DMS153 (cell line): ENCODE measurements at regions not wholly inside any gene's neighbourhood (a gene's known extent, or its start where the extent isn't known, plus 50 kb on each side); places are given as distances from the start of the nearest gene placed in this dataset.

Experiments used
- DNase-seq: peaks from one replicate; lab custom pipeline; 2025; lab: John Stamatoyannopoulos, UW

DNA sequence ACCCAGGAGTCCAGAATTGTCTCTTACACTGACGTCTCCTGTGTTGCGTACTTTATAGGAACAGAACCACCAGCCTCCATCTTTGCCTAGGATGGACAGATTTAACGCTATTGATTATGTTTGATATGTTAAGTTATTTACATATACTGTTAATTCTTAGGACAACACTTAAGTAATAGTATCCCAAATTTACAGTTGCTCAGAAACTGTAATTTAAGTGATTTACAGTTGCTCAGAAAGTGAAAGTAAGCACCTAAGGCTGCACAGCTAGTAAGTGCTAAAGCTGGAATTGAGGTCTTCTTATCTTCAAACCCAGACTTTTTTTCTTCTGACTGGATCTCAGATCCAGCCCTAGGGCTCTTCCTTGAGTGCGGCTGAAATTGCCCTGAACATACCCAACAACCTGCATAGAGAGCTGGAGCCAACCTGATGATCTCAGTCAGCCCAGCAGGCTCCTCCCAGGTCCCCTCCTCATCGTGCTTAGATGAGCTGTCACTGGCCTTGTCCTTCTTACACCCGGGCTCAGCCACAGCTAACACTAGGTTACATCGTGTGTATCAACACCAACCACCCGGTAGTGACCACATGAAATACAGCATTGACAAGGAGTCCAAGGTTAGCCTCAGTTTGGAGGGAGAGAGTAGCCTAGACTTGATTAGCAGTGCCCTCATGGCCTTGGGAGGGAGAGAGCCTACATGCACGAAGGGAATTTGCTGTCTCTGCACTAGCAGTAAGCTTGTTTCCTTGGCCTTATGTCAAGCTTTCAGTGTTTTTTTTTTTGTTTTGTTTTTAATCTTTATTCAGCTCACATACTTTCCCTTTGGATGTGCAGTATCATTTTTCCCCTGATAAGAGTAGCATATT, 111.1 kb upstream of the ARHGAP5 start:
- no peak for DNase-seq

DNA sequence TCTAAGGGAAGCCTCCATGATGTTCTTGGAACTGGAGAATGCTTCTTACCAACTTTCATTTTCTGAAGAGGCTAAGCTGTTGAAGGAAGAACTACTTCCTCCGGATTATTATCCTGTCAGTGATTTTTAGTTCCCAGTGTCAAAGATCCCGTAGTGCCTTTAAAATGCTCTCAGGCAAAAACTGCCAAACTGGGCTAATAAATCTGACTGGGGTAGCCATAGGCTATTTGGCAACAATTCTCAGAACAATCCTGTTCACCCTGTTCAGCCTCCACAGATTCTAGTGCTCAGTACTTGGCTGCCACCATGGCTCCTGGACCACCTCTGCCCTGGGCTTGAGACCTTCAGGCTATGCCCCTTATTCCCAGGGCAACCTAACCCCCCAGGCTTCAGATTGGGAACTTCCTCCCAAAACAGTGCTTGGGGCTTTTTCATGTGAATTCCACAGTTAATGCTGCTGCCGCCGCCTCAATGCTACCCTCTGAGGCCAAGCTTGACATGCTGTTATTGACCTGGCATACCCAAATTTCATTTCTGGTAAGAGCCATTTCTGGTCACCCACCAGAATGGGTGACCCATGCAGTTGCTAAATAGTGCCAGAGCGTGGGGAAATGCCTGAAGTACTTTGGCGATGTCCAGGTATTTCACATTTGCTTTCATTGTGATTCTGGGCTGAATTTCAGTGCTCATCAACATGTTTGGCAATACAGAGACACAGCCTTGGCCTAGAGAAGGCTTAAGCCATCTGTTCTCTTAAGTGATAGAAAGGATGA, 110.0 kb upstream of the ARHGAP5 start:
- no peak for DNase-seq

DNA sequence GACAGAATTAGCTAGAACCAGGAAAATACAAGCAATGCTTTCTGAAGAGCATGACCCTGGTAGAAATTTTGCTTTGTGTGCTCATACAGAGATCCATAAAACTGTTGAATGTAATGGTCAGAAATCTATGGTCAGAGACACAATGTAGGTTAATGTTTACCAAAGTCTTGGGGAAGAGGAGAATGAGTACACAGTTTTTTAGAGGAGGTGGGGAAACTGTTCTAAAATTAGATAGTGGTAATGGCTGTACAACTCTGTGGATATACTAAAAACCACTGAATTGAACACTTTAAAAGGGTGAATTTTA, 109.5 kb upstream of the ARHGAP5 start:
- no peak for DNase-seq

DNA sequence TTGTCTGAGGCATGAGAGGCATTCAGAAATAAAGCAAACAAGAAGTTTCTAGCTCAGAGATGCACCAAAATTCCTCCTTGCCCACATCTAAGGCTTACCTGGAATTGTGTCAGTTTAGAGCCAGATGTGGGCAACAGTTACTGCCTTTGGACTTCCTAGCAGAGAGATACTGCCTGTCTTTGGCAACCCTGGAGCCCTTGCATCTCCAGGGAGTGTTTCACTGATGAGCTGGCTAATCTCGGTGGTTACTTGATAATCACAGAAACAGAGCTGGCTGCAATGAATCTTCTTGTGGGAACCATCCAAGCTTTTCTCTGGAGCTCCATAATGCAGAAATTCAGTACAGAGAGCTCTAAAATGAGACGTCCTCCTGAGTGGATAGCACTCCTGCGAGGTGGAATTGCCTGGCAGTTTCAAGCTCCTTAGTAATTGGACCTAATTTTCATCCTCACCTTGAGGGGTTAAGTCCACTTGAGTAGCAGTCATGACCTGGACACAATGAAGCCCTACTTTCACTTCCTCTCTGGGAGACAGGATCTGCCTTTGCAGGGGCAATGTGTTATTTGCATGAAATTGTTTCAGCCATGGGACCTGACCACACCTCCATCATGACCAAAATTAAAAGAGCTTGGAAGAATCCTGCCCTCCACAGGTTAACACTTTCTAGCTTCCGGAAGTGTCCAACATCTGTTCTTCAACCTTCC, 108.8 kb upstream of the ARHGAP5 start:
- DNase-seq, result no peak

DNA sequence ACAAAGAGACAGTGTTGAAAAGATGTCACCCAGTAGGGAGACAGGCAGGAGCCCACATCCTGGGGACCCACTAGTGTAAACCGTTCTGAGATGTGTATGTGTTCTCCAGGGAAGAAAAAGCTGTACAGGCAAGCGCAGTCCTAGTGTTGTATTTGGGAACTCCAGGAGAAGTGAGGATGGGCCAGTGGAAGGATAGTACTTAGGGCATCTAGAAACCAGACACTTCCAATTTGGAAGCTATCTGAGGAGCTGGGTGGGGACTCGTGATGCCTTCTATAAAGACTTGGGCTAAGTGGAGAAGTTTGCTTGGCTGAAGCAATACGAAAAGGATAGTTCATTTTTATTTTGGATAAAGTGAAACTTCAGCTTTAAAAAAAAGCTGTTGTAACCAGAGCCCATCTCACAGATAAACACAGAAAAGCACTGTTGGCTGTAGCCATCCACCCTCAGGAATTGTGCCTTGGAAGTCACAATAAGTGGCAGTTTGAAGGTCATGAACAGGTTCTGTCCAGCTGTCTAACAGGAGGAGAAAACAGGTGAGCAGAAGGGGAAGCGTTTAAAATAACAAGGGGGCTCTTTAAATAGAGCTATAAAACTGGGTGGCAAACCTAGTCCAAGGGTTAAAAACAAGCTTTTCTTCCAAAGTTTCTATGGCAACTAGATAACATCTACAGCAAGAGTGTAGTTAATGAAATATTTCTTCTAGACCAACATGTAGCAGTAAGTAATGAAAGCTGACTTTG, 108.0 kb upstream of the ARHGAP5 start:
- no peak for DNase-seq

DNA sequence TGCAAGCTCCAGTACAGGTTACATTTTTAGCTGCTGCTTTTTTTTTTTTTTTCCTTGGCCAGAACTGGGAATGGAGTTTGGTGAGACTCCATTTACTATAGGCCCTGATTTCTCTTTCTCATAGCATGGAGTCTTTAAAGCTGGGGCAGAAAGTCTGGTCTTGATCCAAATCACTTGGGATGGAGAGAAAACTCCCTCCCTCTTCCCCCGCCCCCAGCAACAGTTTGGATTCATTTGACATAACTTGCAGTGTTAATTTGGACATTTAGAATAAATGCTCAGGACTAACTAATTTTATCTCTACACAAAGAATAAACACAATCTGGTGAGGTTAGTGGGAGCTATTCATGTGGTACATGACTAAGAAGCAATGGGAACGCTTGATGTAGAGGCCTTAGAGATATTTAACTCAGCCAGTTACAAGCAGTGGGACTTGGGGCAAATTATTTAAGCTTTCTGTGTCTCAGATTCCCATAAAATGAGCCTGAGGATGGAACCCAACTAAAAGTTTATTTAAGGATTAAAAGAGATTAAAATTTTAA, 107.3 kb upstream of the ARHGAP5 start:
- no peak for DNase-seq

DNA sequence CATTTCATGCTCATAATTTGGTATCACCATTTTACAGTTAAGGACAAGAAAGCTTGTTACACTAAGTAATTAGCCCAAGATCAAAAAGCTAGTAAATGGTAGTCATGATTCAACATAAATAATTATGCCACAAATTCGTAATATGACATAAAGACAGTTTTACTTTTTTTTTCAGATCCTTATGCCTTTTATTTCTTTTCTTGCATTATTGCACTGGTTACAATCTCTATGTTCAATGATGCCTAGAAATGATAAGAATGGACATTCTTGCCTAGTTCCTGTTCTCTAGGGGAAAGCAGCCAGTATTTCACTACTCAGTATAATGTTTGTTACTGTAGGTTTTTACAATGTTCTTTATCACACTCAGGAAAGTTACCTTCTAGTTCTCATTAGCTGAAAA, 106.4 kb upstream of the ARHGAP5 start:
- DNase-seq, result no peak

DNA sequence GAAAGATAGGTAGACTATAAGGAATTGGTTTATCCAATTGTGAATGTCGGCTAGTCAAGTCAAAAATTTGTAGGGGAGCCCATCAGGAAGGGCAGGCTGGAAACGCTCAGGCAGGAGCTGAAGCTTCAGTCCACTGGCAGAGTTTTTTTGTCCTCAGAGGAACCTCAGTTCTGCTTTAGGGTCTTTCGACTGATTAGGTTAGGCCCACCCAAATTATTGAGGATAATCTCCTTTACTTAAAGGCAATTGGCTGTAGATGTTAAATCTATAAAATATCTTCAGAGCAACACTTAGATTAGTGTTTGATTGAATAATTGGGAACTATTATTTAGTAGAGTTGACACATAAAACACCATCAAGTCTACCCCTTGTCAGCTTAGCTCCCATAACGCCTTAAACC, 105.5 kb upstream of the ARHGAP5 start:
- no peak for DNase-seq

DNA sequence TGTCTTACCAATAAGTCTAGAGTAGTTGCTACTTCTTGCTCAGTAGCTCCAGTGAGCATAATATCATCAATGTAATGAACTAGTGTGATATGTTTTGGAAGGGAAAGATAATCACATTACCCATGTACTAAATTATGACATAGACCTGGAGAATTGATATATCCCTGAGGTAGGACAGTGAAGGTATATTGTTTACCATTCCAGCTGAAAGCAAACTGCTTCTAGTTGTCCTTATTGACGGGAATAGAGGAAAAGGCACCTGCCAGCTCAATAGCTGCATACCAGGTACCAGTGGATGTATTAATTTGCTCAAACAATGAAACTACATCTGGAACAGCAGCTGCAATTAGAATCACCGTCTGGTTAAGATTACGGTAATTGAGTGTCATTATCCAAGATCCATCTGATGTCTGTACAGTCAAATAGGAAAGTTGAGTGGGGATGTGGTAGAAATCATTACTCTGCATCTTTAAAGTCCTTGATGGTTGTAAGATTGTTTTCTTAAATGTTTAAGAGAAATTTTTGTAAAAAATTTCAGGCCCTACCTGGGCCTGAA, 100.0 kb upstream of the ARHGAP5 start:
- DNase-seq, result no peak

DNA sequence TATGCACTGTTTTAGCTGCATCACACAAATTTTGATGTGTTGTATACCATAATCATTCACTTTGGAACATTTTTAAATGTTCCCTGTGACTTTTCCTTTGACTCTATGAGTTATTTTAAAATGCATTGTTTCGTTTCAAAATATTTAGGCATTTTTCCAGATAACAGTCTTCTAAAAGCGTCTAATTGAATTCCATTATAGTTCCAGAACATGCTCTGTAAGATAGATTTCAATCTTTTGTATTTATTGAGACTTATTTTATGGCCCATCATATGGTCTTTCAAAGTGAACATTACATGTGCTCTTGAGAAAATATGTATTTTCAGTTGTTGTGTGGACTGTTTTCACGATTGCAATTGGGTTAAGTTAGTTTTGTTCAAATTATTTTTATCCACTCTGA, 98.7 kb upstream of the ARHGAP5 start:
- no peak for DNase-seq

DNA sequence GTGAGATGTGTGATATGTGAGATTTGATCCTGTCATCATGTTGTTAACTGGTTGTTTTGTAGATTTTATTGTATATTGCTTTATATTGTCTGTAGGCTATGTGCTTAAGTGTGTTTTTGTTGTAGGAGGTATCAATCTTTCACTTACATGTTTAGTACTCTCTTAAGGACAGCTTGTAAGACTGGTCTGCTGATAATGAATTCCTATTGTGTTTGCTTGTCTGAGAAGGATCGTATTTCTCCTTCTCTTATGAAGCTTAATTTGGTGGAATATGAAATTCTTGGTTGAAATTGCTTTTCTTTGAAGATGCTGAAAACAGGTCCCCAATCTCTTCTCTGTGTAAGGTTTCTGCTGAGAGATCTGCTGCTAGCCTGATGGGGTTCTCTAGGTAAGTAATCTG, 94.5 kb upstream of the ARHGAP5 start:
- DNase-seq, result no peak

DNA sequence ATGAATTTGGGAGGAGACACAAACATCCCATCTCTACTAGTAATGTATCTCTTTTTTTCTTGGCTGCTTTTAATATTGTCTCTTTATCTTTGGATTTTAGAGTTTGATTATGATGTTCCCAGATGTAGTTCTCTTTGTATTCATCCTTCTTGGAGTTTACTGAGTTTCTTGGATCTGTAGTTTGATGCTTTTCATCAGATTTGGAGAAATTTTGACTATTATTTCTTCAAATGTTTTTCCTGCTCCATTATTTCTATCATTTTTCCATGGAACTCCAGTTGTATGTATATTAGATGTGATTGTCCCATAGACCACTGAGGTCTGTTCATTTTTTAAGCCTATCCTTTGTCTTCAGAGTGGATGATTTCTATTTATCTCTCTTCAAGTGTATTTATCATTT, 90.7 kb upstream of the ARHGAP5 start:
- DNase-seq, result no peak

DNA sequence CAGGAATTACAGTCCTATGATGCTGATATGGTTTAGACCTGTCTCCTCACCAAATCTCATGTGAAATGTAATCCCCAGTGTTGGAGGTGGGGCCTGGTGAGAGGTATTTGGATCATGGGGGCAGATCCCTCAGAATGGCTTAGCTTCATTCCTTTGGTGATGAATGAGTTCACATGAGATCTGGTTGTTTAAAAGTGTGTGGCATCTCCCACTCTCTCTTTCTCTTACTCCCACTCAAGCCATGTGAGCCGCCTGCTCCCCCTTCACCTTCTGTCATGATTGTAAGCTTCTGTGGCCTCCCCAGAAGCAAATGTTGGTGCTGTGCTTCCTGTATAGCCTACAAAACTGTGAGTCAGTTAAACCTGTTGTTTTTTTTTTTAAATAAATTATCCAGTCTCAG, 89.4 kb upstream of the ARHGAP5 start:
- DNase-seq, result no peak

DNA sequence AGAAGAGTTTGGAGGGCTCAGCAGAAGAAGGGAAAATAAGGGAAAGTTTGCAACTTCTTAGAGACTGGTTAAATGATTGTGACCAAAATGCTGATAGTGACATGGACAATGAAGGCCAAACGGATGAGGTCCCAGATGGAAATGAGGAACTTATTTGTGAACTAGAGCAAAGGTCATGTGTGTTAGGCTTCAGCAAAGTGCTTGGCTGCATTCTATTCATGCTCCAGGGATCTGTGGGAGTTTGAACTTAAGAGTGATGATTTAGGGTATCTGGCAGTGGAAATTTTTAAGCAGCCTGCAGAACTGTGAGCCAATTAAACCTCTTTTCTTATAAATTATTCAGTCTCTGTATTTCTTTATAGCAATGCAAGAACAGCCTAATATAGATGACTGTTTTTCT, 88.9 kb upstream of the ARHGAP5 start:
- no peak for DNase-seq

DNA sequence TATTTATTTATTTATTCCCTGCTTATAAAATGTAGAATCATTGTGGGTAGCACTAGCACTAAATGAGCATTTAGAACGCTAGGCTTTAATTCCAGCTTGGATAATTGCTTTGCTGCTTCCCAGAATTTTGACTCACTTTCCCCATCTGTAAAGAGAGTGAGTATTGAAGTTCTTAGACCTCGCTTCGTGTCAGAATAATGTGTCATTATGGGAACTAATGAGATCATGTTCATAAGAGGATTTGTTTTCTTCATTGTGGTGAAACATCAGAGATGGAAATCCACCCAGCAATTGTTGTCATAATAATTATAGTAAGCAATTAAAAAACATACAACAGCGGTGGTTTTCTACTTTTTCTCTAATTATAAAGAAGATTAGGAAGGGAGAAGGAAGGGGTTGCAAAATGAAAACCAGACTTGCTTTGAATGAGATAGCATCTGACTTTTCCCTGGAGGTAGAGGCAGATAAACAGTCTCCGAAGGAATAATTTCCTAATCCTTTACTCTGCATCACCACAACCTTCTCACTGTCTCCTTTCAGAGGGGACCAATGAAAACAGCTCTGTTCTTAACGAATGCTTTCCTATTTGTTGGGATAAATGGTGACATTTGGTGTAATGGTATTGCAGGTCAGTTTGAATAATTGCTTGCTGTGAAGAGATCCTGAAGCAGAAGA, 86.8 kb upstream of the ARHGAP5 start:
- DNase-seq, result no peak

DNA sequence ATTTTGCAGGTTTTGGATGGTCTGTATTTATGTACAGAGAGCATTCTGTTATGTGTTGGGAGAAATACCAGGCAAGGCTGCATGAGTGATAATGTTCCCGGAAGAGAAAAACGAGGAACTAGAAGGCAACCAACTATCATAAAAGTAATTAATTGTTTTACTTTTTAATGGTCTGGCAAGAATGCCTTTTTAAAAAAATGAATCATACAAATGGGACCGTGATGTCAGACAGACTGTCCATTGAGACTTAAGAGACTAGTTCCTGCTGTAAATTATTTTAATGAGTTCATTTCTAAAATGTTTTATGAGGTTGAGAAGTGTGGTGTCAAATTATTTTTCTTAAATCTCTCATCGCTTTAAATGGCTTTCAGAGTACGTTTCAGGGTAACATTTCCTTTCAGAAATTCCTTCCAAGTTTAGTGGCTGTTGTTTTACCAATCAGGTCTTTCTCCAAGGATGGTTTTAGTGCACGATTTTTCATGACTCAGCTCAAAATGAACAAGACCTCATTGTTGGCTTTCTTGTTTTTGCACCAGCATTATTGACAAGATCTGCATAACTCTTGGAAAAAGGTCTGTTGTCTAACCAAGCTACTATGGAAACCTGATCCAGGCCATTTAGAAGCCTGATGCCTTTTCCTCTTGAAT, 86.1 kb upstream of the ARHGAP5 start:
- no peak for DNase-seq

DNA sequence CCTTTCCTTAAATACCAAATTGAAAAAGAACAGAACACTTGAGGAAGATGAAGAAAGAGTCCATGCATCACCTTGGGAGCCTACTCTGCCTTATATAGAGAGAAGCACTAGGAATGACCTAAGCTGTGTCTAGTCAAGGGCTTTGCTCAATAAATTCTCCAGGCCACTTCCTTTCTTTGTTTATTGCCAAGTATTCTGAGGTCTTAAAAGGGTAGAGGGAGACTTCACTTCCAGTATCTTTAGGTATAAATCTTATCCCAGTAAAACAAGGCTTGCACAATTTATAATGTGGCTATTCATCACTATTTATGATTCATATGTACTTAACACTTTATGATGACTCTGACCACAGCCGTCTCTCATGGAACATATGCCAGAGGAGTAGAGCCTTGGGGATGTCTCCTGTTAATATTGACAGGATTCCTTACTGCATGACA, 85.1 kb upstream of the ARHGAP5 start:
- DNase-seq, result no peak

DNA sequence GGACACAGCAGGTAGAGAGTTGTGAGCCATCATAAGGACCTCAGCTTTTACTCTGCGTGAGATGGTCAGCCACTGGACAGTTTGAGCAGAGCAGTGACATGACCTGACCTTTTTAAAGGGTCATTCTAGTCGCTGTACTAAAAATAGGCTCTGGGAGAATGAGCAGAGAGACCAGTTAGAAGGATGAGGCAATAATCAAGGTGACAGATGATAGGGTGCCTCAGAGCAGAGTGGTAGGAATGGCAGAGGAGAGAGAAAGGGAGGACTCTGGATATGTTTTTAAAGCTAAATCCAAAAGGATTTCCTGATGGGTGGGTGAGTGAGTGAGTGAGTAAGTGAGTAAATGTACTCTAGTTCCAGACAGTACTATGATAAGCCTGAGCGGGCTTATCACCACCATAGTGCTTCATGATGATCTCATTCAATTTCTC, 83.6 kb upstream of the ARHGAP5 start:
- no peak for DNase-seq

DNA sequence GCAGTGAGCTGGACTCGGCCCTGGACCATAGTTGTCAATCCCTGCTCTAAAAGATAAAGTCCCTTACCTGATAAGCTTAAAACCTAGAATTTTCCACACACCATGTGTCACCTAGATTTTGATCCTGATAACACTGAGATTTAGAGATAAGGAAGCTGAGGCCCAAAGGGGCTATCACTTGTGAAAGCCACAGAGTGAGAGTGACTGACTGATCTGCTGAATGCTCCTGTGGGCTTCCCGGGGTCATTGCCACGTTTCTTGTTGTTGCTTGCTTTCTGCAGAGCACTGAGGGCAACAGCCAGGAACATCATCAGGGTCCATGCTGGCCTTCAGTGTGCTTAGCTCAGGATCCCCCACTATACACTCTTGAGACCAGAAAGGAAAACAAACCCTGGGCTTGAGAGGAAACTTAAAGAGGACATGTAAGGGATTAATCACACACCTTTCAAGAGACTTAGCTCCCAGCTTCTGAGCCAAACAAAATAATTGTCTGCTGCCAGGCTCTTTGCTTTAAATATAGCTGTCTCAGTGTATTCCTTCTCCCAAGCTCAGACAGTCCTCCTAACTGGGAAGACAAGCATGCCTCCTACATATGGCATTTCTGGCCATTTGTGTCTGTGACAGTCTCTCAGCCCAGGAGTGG, 82.6 kb upstream of the ARHGAP5 start:
- no peak for DNase-seq

DNA sequence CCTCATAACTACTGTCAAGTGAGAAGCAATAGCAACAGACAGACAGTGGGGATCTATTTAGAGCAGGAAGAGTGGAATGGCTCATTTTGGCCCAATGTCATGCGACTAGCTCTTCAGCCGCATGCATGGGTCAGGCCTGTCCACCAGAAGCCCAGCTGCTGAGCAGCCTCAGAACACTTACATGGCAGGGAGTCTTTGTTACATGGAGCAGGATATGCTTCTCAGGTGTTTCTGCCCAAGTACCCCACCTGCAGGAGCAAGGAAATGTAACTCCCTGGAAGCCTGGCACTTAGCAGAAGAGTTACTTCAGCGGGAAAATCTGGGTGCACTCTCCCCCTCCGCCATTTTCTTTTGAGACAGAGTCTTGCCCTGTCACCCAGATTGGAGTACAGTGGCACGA, 73.5 kb upstream of the ARHGAP5 start:
- no peak for DNase-seq
